Activated CD4-positive, alpha-beta memory T cell treated with anti-CD3 and anti-CD28 coated beads, Interleukin-2, amount 10 ng/mL, durations not matched to agents 7 days and 5 days (primary cell): ENCODE measurements at regions not wholly inside any gene's neighbourhood (a gene's known extent, or its start where the extent isn't known, plus 50 kb on each side); places are given as distances from the start of the nearest gene placed in this dataset.

Experiments
- CTCF ChIA-PET: fragments of 350-600 bp; sonication (Branson Sonifier 250); formaldehyde crosslinking; loops from one replicate; lab custom pipeline; 2021; ENCODE audit warnings: antibody characterized with exemption, inconsistent platforms; lab: Charles Lee
- POLR2A ChIA-PET: fragments of 350-600 bp; sonication (Branson Sonifier 250); formaldehyde crosslinking; loops from one replicate; lab custom pipeline; 2021; ENCODE audit warnings: antibody characterized with exemption; lab: Charles Lee
- DNase-seq: peaks from one replicate; pipeline ENCODE4 v3.0.0-alpha.2; 2020
- H3K27ac Mint-ChIP-seq: one replicate; pipeline ENCODE4 v1.8.0; 2021; ENCODE audit warnings: mild to moderate bottlenecking, mixed read lengths
- H3K27me3 Mint-ChIP-seq: one replicate; pipeline ENCODE4 v1.8.0; 2021; ENCODE audit warnings: mixed read lengths
- H3K36me3 Mint-ChIP-seq: one replicate; pipeline ENCODE4 v1.8.0; 2021; ENCODE audit warnings: low read depth, mixed read lengths
- H3K4me1 Mint-ChIP-seq: one replicate; pipeline ENCODE4 v1.8.0; 2021; ENCODE audit warnings: mixed read lengths
- H3K4me3 Mint-ChIP-seq: one replicate; pipeline ENCODE4 v1.8.0; 2021; ENCODE audit warnings: mild to moderate bottlenecking, mixed read lengths
- H3K9me3 Mint-ChIP-seq: one replicate; pipeline ENCODE4 v1.8.0; 2021; ENCODE audit warnings: mixed read lengths

- Mint-ChIP-seq H3K27ac (no peak overlapping the region), H3K4me3 (no peak overlapping the region), H3K36me3 (no peaks in the 10 kb centered on the region), H3K9me3 (no peaks in the 10 kb centered on the region), H3K27me3 (peaks cover 11% of the 10 kb centered on the region), H3K4me1 (no peaks in the 10 kb centered on the region)
- ChIA-PET POLR2A (no interaction called here), CTCF (no interaction called here)
- no peak for DNase-seq
Measured at GRCh38 chr20:48164034-48164433, 378.8 kb upstream of the SULF2 start.

- no peak overlapping the region for H3K4me3 Mint-ChIP-seq
- H3K4me1 Mint-ChIP-seq: no peaks in the 10 kb centered on the region
- H3K36me3 Mint-ChIP-seq: no peaks in the 10 kb centered on the region
- ChIA-PET CTCF (no interaction called here), POLR2A (no interaction called here)
- peaks cover 13% of the 10 kb centered on the region for H3K27me3 Mint-ChIP-seq
- H3K9me3 Mint-ChIP-seq: no peaks in the 10 kb centered on the region
- no peak overlapping the region for H3K27ac Mint-ChIP-seq
- DNase-seq: no peak
Measured at GRCh38 chr20:48163505-48163904, 378.2 kb upstream of the SULF2 start.

DNA sequence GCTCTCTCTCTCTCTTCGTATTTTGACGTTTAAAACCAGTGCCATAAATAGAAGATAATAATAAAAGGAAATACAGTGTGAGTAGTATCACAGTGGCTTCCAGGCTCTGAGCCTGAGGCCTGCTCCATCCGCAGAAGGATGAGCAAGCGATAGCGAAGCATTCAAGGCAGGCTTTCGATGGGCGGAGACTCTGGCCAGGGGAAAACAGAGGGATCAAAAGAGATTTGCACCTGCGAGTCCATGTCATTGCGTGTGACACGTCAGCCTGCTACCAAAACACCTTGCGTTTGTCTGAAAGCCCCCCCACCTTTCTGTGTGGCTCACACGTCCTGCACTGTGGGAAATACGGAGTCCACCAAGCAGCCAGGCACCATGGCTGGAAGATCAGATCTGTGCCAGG, 377.3 kb upstream of the SULF2 start:
- H3K27me3 Mint-ChIP-seq: peaks cover 16% of the 10 kb centered on the region
- ChIA-PET POLR2A (no interaction called here), CTCF (no interaction called here)
- H3K9me3 Mint-ChIP-seq: no peaks in the 10 kb centered on the region
- H3K4me3 Mint-ChIP-seq: no peak overlapping the region
- no peaks in the 10 kb centered on the region for H3K4me1 Mint-ChIP-seq
- DNase-seq: no peak
- no peak overlapping the region for H3K27ac Mint-ChIP-seq
- H3K36me3 Mint-ChIP-seq: no peaks in the 10 kb centered on the region

DNA sequence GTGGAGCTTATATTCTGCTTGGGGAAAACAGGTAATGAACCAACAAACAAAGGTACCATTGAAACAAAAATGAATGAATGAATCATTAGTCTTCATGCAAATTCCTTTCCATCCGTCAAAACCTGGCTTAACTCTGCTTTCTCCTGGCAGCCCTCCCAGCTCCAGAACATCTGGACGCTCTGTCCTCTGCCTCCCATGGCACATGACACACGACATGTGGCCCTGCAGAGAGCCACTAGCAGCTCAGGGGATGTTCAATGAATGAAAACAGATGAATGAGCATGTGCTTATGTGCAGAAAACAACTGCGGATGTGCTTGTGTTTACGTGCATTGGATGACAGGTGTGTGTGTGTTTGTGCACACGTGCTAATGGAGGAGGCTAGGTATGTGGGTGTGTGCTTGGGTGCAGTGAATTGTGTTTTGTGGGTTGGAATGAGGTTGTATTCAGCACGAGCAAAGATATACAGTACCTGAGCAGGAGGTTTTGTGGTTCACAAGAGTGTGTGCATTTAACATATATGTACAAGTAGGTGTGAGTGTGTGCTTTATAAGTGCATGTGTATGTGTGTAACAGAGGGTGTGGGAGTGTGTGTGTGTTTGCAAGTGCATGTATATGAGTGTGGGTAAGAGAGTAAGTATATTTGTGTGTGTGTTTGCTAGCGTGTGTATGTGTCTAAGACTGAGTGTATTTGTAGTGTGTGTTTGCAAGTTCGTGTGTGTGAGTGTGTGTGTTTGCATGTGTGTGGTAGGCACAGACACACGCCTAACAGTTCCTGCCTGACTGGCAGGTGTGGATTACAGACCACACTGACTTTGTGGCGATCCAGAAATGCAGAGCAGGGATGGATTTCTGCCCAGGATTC, 374.1 kb upstream of the SULF2 start:
- POLR2A ChIA-PET: no interaction called here
- no peak overlapping the region for H3K4me3 Mint-ChIP-seq
- no peaks in the 10 kb centered on the region for H3K36me3 Mint-ChIP-seq
- no peak for DNase-seq
- no peak overlapping the region for H3K27ac Mint-ChIP-seq
- CTCF ChIA-PET: no interaction called here
- no peaks in the 10 kb centered on the region for H3K4me1 Mint-ChIP-seq
- peaks cover 15% of the 10 kb centered on the region for H3K27me3 Mint-ChIP-seq
- no peaks in the 10 kb centered on the region for H3K9me3 Mint-ChIP-seq

GRCh38 chr20:48158014-48158413, 372.7 kb upstream of the SULF2 start:
- no peaks in the 10 kb centered on the region for H3K9me3 Mint-ChIP-seq
- CTCF ChIA-PET: no interaction called here
- H3K4me1 Mint-ChIP-seq: no peaks in the 10 kb centered on the region
- POLR2A ChIA-PET: no interaction called here
- peaks cover 12% of the 10 kb centered on the region for H3K27me3 Mint-ChIP-seq
- H3K4me3 Mint-ChIP-seq: no peak overlapping the region
- no peaks in the 10 kb centered on the region for H3K36me3 Mint-ChIP-seq
- no peak overlapping the region for H3K27ac Mint-ChIP-seq
- DNase-seq: no peak

DNA sequence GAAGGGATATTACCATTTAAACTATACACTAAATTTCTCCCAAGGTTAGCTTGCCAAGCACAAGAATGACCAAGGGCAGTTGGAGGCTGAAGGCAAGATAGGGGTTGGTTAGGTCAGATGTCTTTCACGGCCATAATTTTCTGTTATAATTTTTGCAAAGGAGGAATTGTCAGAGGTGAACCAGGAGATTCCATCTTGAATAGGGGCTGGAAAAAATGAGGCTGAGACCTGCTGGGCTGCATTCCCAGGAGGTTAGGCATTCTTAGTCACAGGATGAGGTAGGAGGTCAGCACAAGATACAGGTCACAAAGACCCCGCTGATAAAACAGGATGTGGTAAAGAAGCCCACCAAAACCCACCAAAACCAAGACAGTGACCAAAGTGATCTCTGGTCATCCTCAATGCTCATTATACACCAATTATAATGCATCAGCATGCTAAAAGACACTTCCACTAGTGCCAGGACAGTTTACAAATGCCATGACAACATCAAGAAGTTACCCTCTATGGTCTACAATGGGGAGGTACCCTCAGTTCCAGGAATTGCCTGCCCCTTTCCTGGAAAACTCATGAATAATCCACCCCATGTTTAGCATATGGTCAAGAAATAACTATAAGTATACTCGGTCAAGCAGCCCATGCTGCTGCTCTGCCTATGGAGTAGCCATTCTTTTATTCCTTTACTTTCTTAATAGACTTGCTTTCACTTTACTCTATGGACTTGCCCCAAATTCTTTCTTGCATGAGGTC, 371.8 kb upstream of the SULF2 start:
- ChIA-PET POLR2A (no interaction called here), CTCF (no interaction called here)
- H3K4me3 Mint-ChIP-seq: no peak overlapping the region

DNA sequence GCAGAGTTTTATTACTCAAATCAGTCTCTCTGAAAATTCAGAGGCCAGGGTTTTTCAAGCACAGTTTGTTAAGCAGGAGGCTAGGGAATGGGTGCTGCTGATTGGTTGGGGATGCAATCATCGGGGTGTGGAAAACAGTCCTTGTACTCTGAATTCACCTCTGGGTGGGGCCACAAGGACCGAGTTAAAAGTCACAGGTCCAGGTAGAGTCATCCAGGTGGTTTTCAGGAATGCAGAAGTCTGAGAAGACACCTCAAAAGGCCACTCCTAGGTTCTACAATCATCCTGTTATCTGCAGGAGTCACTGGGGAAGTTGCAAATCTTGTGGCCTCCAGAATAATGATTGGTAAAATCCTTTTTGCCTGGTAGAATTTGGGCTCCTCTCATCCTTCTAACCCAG, 371.2 kb upstream of the SULF2 start:
- Mint-ChIP-seq H3K36me3 (no peaks in the 10 kb centered on the region), H3K9me3 (no peaks in the 10 kb centered on the region), H3K4me3 (no peak overlapping the region), H3K27me3 (peaks cover 12% of the 10 kb centered on the region), H3K27ac (no peak overlapping the region), H3K4me1 (no peaks in the 10 kb centered on the region)
- ChIA-PET CTCF (no interaction called here), POLR2A (no interaction called here)
- no peak for DNase-seq

More for the DNA sequence above, 371.8 kb upstream of the SULF2 start:
- Mint-ChIP-seq H3K9me3 (no peaks in the 10 kb centered on the region), H3K27ac (no peak overlapping the region), H3K4me1 (no peaks in the 10 kb centered on the region), H3K36me3 (no peaks in the 10 kb centered on the region), H3K27me3 (peaks cover 12% of the 10 kb centered on the region)
- no peak for DNase-seq

DNA sequence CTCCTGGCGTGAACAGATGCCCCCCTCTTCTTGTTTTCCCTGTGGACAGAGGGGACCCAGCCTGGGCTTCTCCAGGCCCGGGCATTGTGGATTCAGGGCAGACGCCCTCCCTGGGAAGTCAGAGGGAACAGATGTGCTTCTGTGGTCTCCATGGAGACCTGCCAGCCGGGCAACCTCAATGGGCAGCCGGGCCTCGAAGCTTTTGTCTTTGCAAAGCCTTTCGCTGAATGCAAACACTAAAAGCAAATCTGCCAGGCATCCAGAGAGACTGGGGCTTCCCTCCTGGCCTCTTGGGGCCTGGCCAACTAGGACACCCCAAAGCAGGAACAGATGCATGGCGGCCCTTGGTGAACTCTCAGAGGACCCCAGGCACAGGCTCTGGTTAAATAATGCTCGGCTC, 370.0 kb upstream of the SULF2 start:
- Mint-ChIP-seq H3K27ac (no peak overlapping the region), H3K36me3 (no peaks in the 10 kb centered on the region), H3K27me3 (peaks cover 10% of the 10 kb centered on the region), H3K4me1 (no peaks in the 10 kb centered on the region), H3K9me3 (no peaks in the 10 kb centered on the region), H3K4me3 (no peak overlapping the region)
- DNase-seq: no peak
- CTCF ChIA-PET: no interaction called here
- POLR2A ChIA-PET: no interaction called here

DNA sequence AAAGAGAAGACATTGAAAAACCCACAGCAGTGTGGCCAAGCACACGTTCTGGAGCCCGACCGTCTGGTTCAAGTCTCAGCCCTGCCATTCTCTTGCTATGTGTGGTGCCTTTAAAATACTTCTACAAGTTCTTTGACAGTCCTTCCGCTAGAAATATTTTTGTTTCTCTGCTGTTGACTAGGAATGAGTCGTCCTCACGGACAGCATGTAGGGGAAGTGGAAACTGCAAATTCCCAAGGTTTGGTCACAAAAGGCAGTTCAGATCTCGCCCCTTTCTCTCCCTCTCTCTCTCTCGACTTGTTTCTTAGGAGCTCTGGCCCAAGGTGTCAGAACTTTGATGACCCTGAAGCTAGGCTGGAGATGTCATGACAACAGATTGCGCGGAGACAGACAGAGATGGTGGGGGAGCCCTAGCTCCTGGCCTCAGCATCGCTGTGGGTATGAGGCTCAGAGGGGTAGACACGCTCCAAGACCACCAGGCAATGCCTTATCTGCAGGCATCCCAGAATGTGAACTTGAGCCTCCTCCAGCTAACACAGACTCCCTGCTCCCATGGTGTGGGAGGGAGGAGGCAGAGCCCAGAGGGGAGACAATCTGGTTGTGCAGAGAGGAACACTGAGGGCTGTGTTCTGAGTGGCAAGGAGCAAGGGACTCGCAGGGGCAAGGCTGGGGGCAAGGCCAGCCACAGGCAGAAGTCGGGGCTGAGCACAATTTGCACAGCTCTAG, 368.9 kb upstream of the SULF2 start:
- Mint-ChIP-seq H3K9me3 (no peaks in the 10 kb centered on the region), H3K36me3 (no peaks in the 10 kb centered on the region), H3K4me1 (no peaks in the 10 kb centered on the region), H3K4me3 (no peak overlapping the region), H3K27me3 (peaks cover 7% of the 10 kb centered on the region), H3K27ac (no peak overlapping the region)
- CTCF ChIA-PET: no interaction called here
- POLR2A ChIA-PET: no interaction called here
- DNase-seq: no peak

DNA sequence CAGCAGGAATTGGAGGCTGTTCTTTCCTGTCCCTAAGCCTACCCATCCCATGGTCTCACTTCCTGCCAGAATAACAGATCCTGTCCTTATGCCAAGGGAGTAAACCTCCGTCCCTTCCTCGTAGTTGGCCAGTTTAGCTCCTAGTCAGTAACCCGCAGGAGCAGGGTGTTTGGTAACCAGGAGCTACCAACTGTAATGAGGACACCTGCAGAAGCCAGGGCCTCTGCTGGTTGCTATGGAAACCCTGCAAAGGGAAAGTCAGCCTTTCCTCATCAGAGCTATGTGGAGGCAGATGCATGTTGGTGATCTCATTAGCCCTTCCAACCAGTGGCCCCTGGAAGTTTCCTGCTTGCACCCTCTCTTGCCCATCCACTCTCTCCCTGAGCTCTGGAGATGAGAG, 368.2 kb upstream of the SULF2 start:
- Mint-ChIP-seq H3K27ac (no peak overlapping the region), H3K27me3 (peaks cover 5% of the 10 kb centered on the region), H3K4me1 (no peaks in the 10 kb centered on the region), H3K36me3 (no peaks in the 10 kb centered on the region), H3K9me3 (no peaks in the 10 kb centered on the region), H3K4me3 (no peak overlapping the region)
- POLR2A ChIA-PET: no interaction called here
- no peak for DNase-seq
- CTCF ChIA-PET: no interaction called here

- Mint-ChIP-seq H3K4me3 (no peak overlapping the region), H3K4me1 (no peaks in the 10 kb centered on the region), H3K36me3 (no peaks in the 10 kb centered on the region), H3K27ac (no peak overlapping the region), H3K9me3 (no peaks in the 10 kb centered on the region), H3K27me3 (peaks cover 2% of the 10 kb centered on the region)
- ChIA-PET CTCF (no interaction called here), POLR2A (no interaction called here)
- DNase-seq: no peak
Measured at GRCh38 chr20:48153103-48153502, 367.8 kb upstream of the SULF2 start.

DNA sequence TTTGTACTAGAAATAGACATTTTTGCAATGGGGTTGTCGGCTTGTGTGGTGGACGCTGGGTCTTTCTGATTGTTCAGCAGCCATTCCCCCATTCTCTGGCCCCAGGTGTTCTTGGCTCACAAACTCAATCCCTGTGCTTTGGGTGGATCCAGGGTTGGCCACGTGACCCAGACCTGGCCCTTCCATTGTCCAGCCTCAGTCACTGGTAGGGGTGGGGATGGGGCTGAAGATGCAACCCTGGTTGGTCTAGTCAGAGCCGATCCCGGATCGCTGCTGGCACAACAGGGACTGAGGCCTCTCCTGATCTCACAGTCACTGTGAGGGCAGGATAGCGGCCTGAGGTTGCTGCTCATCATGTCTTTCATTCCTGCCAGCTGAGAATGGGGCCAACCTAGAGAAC, 365.3 kb upstream of the SULF2 start:
- no peaks in the 10 kb centered on the region for H3K36me3 Mint-ChIP-seq
- ChIA-PET CTCF (no interaction called here), POLR2A (no interaction called here)
- no peaks in the 10 kb centered on the region for H3K4me1 Mint-ChIP-seq
- no peak overlapping the region for H3K4me3 Mint-ChIP-seq
- no peaks in the 10 kb centered on the region for H3K9me3 Mint-ChIP-seq
- no peak overlapping the region for H3K27ac Mint-ChIP-seq
- no peak for DNase-seq
- peaks cover 5% of the 10 kb centered on the region for H3K27me3 Mint-ChIP-seq

DNA sequence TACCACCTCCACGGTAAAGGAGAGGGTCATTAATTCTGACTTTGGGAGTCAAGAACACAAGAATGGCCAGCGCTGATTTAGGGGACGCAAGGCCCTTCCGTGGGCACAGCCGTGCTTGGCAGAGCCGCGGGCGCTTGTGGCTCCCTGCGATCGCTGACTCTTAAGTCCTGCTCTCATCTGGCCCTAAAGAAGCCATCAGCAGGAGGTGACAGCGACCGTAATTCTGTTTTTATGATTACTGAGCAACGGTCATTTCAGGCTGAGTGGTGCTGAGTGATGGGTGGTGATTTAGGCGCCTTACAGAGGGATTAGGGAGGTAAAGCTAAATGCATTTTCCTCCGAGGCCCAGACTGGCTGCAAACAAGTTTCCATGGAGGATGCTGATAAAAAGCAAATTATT, 364.6 kb upstream of the SULF2 start:
- no peaks in the 10 kb centered on the region for H3K4me1 Mint-ChIP-seq
- ChIA-PET CTCF (no interaction called here), POLR2A (no interaction called here)
- H3K9me3 Mint-ChIP-seq: no peaks in the 10 kb centered on the region
- no peak for DNase-seq
- H3K4me3 Mint-ChIP-seq: no peak overlapping the region
- no peaks in the 10 kb centered on the region for H3K36me3 Mint-ChIP-seq
- no peak overlapping the region for H3K27ac Mint-ChIP-seq
- H3K27me3 Mint-ChIP-seq: peaks cover 5% of the 10 kb centered on the region
